Chondrocyte (in vitro differentiated cells): ENCODE measurements at regions not wholly inside any gene's neighbourhood (a gene's known extent, or its start where the extent isn't known, plus 50 kb on each side); places are given as distances from the start of the nearest gene placed in this dataset.

ENCODE experiments used
- DNase-seq: peaks from one replicate; pipeline ENCODE4 v3.0.0; 2021; ENCODE audit warnings: mixed read lengths, low spot score
- H3K27ac Mint-ChIP-seq: one replicate; pipeline ENCODE4 v1.8.0; 2021; ENCODE audit warnings: mild to moderate bottlenecking, moderate library complexity, mixed read lengths; ENCODE audit not compliant: unreplicated experiment
- H3K27me3 Mint-ChIP-seq: 2 replicates; pipeline ENCODE4 v1.8.0; 2021; ENCODE audit warnings: low read depth, mixed read lengths
- H3K36me3 Mint-ChIP-seq: 2 replicates; pipeline ENCODE4 v1.8.0; 2021; ENCODE audit warnings: low read depth, mixed read lengths
- H3K4me1 Mint-ChIP-seq: 2 replicates; pipeline ENCODE4 v1.8.0; 2021; ENCODE audit warnings: low read depth, mild to moderate bottlenecking, mixed read lengths
- H3K4me3 Mint-ChIP-seq: one replicate; pipeline ENCODE4 v1.8.0; 2021; ENCODE audit warnings: mild to moderate bottlenecking, moderate library complexity, mixed read lengths; ENCODE audit not compliant: unreplicated experiment
- H3K9me3 Mint-ChIP-seq: 2 replicates; pipeline ENCODE4 v1.8.0; 2021; ENCODE audit warnings: low read depth, mixed read lengths
- TF ChIP-seq, protein P1 (sequence below): fragments of 200-600 bp; sonication (generic); IDR thresholded peaks from 2 replicates; pipeline ENCODE4 v1.5.0; 2021; ENCODE audit warnings: antibody characterized with exemption, mild to moderate bottlenecking, moderate library complexity

DNA sequence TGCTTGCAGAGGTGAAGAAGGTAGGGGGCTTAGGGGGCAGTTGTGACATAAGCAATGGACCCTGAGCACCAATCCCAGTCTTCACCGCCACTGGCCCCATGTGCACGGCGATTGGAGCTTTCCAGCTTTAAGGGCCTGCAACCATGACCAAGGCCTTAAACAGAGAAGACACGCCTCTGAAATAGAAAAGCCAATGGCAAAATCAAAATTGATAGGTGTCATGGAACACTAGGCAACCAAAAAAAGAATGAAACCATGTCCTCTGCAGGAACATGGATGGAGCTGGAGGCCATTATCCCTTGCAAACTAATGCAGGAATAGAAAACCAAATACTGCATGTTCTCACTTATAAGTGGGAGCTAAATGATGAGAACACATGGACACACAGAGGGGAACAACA lies 146.3 kb downstream of the SCARB1 start:
- TF ChIP-seq, protein P1, sequence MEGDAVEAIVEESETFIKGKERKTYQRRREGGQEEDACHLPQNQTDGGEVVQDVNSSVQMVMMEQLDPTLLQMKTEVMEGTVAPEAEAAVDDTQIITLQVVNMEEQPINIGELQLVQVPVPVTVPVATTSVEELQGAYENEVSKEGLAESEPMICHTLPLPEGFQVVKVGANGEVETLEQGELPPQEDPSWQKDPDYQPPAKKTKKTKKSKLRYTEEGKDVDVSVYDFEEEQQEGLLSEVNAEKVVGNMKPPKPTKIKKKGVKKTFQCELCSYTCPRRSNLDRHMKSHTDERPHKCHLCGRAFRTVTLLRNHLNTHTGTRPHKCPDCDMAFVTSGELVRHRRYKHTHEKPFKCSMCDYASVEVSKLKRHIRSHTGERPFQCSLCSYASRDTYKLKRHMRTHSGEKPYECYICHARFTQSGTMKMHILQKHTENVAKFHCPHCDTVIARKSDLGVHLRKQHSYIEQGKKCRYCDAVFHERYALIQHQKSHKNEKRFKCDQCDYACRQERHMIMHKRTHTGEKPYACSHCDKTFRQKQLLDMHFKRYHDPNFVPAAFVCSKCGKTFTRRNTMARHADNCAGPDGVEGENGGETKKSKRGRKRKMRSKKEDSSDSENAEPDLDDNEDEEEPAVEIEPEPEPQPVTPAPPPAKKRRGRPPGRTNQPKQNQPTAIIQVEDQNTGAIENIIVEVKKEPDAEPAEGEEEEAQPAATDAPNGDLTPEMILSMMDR: no peak
- no peaks in the 10 kb centered on the region for H3K9me3 Mint-ChIP-seq
- H3K36me3 Mint-ChIP-seq: no peaks in the 10 kb centered on the region
- peaks cover 44% of the 10 kb centered on the region for H3K4me1 Mint-ChIP-seq
- no peak for DNase-seq
- no peaks in the 10 kb centered on the region for H3K27me3 Mint-ChIP-seq
- no peak overlapping the region for H3K4me3 Mint-ChIP-seq
- no peak overlapping the region for H3K27ac Mint-ChIP-seq

- Mint-ChIP-seq H3K36me3 (no peaks in the 10 kb centered on the region), H3K4me3 (no peak overlapping the region), H3K9me3 (no peaks in the 10 kb centered on the region), H3K4me1 (peaks cover 42% of the 10 kb centered on the region), H3K27ac (no peak overlapping the region), H3K27me3 (no peaks in the 10 kb centered on the region)
- DNase-seq: no peak
- TF ChIP-seq, protein P1: no peak
Observed at GRCh38 chr12:124716208-124717130, 147.2 kb downstream of the SCARB1 start.

DNA sequence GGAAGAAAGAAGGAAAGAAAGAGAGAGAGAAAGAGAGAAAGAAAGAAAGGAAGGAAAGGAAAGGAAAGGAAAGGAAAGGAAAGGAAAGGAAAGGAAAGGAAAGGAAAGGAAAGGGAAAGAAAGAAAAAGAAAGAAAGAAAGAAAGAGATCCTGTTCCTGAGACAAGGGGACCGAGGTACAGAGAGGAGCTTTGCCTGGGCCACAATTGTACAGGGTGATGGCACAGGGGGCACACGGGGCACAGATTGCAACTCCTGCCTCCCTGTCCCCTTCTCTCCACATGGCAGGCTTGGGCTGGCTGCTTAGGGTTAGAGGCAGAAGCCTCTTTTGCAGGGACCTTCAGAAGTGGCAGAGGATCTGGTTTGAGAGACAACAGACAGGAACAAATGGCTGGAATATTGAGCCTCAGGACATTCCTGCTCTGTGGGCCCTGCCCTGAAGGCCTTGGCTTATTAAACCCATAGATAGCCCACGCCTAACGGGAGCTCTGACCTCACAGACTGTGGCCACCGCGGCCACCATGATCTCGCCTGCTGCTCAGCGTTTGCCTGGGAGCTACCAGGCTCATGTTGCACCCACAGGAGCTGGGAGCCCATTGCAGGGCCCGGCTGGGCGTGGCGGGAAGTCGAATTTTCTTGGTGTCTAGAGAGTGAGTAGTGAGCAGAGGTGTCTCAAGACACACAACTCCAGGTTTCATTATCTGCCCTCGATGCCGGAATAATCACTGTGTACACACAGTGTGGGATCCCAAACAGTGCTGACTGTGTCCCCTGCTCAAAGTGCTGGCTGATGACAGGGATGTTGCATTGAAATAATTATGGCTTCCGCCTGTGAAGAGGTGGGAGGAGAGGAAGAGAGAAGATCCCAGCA lies 147.9 kb upstream of the NCOR2 start:
- TF ChIP-seq, protein P1: no peak
- no peak overlapping the region for H3K4me3 Mint-ChIP-seq
- DNase-seq: no peak
- H3K4me1 Mint-ChIP-seq: peaks cover 33% of the 10 kb centered on the region
- no peaks in the 10 kb centered on the region for H3K36me3 Mint-ChIP-seq
- no peaks in the 10 kb centered on the region for H3K9me3 Mint-ChIP-seq
- H3K27me3 Mint-ChIP-seq: no peaks in the 10 kb centered on the region
- H3K27ac Mint-ChIP-seq: no peak overlapping the region

- Mint-ChIP-seq H3K36me3 (no peaks in the 10 kb centered on the region), H3K4me1 (peaks cover 34% of the 10 kb centered on the region), H3K4me3 (no peak overlapping the region), H3K27me3 (no peaks in the 10 kb centered on the region), H3K9me3 (no peaks in the 10 kb centered on the region), H3K27ac (no peak overlapping the region)
- no peak for DNase-seq
- TF ChIP-seq, protein P1: no peak
Observed at GRCh38 chr12:124713436-124714082, 146.1 kb upstream of the NCOR2 start.

- no peaks in the 10 kb centered on the region for H3K9me3 Mint-ChIP-seq
- DNase-seq: no peak
- no peak overlapping the region for H3K4me3 Mint-ChIP-seq
- no peaks in the 10 kb centered on the region for H3K27me3 Mint-ChIP-seq
- no peak overlapping the region for H3K27ac Mint-ChIP-seq
- H3K36me3 Mint-ChIP-seq: no peaks in the 10 kb centered on the region
- peaks cover 34% of the 10 kb centered on the region for H3K4me1 Mint-ChIP-seq
- TF ChIP-seq, protein P1: no peak
Observed at GRCh38 chr12:124713041-124713435, 145.6 kb upstream of the NCOR2 start.
